NCI-H146 treated with DMSO at 0.1 percent for 48 hours (cell line): ENCODE measurements at regions not wholly inside any gene's neighbourhood (a gene's known extent, or its start where the extent isn't known, plus 50 kb on each side); places are given as distances from the start of the nearest gene placed in this dataset.

Experiments
- DNase-seq: peaks from one replicate; lab custom pipeline; 2025; ENCODE audit not compliant: unreplicated experiment; lab: John Stamatoyannopoulos, UW

DNA sequence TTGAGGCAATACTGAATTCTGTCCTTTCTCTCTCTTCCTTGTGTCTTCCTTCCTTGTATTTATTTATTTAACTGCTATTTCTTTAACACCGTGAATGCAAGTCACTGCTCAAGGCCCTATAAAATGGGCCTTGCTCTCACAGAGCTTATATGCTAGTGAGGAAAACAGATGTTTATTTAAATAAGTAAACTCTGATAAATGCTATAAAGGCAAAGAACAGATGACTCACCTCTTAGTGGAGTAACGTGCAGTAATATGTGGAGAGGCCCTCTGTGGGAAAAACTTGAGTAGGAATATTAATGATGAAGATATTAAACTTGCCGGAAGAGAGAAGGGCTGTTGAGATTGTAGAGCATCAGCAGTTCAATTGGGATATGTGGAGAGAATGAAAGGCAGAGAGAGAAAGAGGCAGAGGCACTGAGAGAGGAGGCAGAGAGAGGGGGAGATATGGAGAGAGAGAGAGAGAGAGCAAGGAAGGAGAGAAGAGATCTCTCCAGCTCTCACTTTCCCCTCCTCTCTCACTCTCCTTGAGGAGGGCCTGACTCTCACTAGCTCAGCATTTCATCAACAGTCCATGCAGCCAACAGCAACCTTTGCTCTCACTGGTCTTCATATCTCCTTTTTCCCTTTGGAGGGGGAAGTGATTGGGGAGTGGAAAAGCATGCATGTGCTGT is 322.2 kb downstream of the LMX1A start:
- no peak for DNase-seq

DNA sequence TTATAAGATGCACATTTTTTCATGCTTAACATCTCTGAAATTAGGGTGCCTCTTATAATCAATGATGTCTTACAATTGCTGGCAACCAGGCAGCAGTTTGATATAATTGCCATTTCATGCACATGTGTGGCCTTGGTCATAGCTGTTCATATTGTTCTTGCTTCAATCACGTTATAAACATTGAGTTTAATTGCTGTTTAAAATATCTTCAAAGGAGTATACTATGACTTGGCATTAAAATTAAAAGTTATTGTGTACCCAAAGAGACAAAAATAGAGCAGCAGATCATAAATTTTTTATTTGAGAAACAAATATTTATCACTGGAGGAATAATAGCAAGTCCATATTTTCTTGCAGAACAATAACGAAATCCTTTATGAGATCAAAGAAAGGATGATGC is 325.5 kb downstream of the LMX1A start:
- no peak for DNase-seq

DNA sequence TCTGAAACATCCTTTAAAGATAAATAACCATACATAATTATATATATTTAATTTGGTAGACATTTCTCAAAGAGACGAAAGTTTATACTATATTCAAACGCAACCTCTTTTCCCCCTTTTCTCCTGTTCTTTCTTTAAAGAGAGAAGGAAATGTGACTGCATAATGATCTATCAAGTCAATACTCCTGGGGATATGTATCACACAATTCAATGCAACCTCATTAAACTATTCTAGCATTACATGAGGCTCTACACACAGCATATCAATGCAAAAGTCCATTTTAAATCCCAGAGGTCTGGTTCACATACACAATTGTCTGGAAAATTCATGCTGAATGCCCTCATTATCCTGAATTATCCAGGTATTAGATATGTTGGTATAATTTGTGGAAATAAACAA is 330.7 kb downstream of the LMX1A start:
- no peak for DNase-seq

DNA sequence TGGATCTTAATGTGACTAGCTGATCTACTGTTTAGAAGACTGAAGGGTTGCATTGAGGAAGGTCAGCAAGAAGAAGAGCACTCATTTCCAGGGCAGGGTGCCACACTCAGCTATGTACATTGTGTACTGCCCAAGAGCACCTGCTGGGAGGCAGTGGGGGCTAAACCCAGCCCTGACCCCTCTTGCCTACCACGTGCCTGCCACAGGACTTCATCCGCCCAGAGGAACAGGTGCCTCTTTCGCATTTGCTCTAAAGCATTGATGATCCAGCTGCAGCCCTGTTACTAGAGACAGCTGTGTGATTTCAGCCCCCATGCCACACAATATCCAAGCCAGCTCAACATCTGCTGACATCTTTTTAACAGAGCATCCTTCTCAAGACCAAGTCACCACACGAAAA is 341.8 kb downstream of the LMX1A start:
- no peak for DNase-seq

DNA sequence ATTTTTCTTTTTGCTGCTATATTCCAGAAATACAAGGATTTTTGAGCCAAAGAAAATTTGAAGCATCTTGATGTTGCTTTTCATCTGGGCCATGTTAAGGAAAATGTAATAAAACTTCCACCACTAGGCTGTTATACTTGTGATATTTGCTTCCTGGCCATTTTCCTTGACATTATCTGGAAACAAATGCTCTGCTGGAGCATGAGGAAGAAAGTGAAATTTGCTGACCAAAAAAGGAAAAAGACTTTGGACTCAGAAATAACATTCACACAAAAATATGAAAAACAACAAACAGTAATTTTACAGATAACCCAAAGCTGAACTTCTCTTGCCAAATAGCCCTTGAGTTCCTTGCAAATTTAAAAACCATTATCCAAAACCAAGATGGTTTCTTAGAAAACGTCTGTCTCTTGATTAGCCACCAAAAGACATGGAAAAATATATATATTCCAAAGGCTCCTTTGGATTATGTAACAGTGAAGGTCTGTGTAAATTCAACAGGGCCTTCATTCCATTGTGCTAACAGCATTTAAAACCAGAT is 344.5 kb downstream of the LMX1A start:
- no peak for DNase-seq

DNA sequence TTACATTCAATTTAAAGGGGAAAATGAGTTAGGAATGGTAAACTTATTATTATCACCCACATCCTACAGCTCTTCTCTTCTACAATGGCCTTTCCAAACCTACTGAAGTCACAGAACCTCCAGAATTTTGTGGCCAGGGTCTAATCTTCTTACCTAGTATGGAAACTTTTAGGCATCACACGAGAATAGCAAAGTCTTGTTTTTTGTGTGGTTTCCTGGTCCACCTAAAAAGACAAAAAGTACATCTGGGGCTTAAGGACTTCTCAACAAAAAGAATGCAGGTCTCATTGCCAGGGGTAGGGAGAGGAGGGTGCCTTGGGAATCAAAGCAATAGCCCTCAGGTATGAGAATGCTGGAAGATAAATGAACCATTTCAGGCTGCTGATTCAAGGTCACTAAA is 345.3 kb downstream of the LMX1A start:
- DNase-seq, result no peak

DNA sequence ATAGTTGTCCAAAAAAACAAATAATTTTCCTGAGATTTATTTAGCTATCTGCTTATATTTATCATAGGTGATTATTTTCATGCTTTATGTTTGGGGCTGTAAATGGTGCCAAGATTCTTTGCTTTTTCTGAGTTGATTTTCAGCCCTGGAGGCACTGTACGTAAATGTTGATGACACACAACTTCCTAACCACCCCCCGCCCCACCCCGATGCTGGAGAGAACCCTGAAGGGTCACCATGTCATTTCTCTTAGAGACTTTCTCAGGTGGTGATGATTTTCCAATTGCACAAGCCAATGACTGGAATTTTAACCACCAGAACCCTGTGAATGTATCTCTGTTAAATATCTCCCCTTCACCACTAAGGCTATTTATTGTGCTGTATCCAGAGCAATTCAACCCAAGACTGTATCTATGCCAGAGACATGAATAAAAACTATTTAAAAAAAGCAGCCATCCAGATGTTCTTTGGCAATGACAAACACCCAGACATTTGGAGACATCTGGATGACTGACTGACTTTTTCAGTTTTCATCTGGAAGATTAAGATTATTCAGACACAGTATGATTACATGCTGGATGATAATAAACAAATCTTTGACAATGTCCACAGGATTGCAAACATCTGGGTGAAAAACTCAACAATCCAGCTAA is 346.0 kb downstream of the LMX1A start:
- no peak for DNase-seq

DNA sequence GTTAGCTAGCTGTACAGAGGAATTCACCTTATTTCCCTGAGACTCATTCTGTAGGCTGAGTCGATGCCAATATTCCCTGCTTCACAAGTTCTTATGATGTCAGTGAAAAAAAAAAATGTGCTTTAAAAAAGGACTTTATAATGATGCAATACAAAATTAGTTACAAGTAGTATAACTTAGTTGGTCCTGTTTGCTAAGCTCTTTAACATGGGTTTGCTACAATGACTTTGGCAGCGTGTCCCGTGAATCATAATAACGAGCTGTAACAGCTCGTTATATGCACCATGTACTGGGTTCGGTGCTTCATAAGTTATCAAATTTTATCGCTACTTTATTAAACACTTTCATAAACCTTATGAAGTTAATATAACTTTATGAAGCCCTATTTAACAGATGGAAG is 349.7 kb downstream of the LMX1A start:
- DNase-seq, result no peak

DNA sequence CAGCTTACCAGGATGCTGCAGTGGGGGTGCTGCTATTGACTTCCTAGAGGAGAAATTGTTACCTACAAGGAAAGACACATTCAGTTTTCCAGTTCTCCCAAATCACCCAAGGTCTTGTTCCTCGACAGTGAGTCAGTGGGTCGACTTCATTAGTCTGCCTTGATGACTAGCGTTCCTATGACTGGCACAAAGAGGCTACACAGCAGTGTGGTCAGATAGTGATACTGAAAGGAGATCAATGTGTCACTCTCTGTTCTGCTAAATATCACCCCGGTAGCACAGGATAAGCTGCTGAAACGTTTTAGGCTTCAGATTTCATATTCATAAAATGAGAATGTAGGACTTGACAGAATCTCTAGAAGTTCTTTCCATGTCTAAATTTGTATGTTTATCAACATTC is 357.4 kb downstream of the LMX1A start:
- DNase-seq, result no peak

DNA sequence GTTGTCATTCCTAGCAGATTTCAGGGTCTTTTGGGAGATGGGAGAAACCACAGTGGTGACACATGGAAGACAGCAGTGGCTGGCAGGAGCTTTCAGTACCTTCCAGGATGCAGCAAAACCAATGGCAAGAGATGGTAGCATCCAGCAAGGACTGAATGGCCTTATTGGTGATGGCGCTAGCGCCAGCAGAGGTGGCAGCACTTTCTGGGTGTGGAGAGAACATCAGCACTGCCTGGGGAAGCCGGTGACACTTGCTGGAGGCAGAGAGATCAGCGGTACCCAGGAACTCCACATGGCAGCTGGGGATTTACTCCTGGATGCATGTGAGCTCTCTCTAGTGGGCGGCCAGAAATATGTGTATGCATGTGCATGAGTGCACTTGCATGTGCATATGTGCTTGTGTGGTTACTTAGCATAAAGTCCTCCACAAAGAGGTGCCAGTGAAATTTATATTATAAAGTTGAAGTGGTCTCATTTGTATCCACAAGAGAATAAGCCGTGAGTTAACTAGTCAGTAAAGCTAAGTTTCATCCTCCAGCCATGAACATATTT is 364.7 kb downstream of the LMX1A start:
- no peak for DNase-seq

DNA sequence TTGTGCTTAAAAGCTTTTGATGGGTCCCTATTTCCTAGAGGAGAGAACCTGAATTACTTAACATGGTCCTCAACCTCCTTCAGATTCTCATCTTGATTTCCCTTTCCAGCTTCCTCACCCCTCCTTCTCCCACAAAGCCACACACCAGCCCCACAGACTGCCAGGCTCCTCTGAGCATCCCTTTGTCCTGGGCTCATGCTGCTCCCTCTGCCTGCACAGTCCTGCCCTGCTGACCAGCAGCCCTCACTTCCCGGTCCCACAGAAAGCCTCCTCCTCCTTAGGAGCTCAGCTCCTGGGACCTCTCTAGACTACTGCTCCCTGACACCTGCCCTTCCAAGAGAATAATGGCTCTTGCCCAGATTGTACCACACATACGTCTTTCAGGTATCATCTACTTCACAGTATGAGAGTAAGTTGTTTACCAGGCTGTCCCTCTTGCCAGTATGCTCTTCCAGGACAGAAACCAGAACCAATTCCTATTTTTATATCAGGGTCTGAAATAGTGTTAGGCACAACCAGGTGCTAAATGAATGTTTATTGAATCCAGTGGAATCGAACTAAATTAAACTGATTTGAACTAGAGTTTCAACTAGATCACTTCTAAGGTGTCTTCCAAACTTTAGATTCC is 373.4 kb downstream of the LMX1A start:
- no peak for DNase-seq

DNA sequence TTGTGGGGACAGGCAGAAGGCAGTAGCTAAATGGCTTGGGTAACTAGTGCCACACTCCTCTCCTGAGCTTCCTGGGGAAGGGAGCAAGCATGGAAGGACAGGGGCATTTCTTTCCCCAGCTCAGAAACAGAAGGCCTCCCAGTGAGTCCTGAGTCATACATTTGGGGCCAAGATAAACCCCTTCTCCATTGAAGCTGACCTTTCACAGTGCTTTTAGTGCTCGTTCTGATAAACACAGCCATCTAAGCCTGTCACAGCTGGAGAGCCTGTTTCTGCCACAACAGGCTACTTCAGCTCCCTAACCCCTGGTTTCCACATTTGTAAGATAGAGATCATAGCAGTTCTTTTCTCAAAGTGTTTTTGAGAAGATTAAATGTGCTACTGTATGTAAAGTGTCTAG is 374.0 kb downstream of the LMX1A start:
- no peak for DNase-seq

DNA sequence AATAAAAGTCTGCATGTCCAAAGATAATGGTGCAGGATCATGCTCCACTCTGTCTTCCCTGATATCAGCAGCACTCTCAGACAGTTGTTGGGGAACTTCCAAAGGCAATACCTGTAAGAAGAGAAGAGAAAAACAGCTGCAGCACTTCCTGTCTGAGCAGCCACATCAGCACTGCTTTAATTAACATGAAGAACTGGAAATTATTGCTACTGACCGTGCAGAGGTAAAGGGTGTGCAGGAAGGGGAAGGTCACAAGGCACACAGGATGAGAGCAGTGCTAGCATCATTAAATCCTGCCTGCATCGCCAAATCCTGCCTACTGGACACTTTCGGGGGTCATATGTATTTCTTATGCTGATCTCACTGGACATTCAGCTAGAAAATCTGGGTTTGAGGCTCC is 379.0 kb downstream of the LMX1A start:
- DNase-seq, result no peak

DNA sequence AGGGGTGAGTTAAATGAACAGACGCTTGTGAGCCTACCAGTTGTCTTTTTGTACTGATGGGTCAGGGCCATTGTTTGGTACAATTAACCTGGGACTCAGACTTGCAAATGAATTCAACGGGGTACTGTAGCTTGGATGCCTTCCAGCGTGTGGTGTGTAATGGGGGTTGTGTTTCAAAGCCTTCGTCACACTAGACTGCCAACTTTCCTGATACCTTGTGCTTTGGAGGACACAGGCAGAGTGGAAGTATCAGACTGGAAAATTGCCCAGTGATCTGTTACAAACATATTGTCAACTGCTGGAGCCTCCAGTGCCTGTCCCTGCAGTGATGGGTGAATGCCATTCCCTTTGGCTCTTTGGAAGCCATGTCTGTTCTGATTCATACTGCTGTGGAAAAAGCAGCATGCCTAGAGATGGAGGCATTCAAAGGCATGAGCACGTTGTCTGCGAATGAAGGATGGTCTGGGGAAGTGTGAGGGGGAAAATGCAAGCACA is 384.5 kb downstream of the LMX1A start:
- no peak for DNase-seq

DNA sequence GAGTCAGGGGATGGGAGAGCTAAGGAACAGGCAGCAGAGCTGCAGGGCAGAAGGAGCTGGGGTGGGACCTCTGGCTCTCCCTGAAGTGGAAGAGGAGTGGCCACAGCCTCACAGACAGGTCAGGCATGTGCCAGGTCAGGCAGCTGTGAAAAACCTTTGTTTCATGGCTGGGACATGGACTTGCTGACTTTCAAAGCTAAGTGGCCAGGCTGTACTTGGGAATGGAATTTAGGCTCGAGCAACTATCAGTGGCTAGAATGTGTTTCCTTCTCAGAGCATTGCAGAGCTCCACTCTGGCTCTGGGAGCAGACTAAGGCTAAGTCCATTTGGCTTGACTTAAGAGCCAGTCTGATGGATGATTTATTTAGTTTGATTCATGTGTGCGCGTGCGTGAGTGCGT is 385.1 kb downstream of the LMX1A start:
- DNase-seq, result no peak

DNA sequence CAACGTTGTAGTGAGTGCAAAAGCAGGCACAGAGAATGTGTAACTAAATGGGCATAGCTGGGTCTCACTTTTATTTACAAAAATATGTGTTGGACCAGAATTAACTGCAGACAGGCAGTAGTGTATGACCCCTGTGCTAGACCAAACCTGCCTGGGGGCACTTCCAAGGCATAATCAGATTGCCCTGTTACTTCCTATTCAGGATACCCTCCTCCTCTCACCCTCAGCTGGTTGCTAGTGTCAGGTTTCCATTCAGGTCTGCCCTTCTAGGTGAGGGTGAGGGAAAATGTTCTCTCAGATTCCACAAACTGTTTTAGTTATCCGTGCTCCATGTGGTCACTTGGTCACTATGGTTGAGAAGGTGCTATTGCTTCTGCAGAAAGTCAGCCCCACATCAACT is 387.3 kb downstream of the LMX1A start:
- no peak for DNase-seq

DNA sequence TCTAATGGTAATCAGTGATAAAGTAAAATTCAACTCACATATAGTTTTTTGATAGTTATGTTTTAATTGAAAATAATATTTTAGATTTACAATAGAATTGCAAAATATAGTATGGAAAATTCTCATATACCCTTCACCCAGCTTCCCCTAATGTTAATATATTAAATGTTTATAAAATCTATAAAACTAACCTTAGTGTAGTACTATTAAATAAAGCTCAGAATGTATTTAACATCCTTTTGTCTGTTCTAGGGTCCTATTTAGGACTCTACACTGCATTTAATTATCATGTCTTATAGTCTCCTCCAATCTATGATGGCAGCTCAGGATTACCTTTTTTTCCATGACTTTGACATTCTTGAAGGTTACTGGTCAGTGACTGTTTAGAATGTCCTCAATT is 389.2 kb downstream of the LMX1A start:
- DNase-seq, result no peak

DNA sequence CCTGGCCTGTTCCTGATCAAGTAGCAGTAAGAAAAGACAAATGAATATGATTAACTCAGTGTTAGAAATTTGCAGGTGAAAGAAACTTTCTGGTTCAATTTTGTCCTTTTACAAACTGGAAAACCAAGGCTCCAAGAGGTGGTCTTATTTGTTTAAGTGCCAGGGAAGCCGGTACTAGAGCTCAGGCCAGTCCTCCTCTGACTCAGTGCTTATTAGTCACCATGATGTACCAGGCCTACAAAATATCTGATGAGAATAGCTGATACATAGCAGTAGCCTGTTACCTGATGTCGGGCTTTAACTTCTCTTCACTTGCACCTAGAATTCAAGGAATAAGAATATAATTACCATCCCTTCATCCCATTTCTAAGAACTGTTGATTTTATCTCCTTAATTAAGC is 394.8 kb downstream of the LMX1A start:
- DNase-seq, result no peak

DNA sequence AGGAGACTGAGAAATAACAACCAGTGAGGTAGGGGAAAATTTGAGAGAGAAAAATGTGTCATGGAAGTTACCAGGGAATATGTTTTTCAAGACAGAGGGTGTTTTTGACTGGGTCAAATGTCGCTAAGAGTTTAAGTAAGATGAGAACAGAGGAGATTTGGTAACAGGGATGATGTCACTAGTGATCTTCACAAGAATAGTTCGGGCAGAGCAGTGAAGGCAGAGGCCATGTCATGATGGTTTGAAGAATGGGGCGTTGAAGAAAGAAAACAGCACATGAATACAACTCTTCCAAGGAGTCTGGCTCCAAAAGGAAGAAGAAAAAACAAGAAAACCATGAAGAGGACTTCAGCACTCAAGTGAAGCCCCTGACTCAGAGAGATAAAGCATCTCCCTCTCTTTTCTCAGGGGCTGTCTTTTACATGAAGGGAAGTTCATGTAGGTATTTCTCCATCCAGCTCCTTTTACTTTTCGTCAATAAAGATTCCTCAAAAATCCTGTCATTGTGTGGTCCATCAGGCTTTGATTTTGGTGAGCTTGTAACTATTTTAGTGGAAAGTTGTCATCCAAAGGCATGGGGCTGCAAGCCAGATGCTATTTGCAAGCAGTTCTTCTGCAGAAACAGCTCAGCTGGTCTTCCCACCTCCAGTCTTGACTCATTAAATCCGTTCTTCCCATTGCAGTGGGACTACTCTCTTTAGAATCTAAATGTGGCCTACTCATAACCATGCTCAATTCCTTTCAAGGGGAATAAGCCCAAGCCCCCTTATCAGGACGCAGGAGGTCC is 397.3 kb downstream of the LMX1A start:
- DNase-seq, result no peak

DNA sequence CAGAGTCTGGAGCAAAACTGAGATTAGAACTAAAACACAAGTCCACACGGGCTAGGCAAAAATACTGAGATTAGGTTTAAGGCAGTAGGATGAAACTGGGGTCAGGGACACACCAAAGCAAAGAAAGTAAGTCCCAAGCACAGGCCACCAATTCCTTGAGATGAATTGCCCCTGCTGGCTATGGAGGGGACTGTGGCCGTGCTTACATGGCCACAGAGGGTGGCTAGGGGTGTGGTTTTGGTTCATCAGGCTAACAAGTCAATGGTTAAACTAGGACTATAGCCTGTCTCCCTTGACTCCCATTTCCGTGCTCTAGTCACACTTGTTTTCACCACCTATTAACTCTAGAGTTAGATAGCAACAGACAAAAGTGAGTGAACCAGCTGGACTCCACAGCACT is 394.8 kb downstream of the PBX1 start:
- no peak for DNase-seq

DNA sequence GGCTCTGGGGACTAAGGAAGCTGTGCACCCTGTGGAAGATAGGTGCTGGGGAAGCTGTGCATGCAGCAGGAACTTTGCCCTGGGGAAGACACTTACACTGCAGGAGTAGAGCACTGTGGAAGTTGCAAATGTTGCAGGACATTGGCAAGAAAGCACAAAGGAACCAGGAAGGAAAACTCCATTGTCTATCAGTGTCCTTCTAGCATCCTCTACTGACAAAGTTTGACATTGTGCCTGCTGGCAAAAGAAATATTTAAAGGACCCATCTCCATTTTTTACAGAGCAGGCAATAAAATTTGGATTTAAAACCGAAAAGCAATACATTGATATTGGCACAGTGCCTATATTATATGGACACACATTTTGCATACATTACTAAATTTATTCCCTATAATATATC is 394.1 kb downstream of the PBX1 start:
- DNase-seq, result no peak
